ENCODE measurements at regions not wholly inside any gene's neighbourhood (a gene's known extent, or its start where the extent isn't known, plus 50 kb on each side); places are given as distances from the start of the nearest gene placed in this dataset.

DNA sequence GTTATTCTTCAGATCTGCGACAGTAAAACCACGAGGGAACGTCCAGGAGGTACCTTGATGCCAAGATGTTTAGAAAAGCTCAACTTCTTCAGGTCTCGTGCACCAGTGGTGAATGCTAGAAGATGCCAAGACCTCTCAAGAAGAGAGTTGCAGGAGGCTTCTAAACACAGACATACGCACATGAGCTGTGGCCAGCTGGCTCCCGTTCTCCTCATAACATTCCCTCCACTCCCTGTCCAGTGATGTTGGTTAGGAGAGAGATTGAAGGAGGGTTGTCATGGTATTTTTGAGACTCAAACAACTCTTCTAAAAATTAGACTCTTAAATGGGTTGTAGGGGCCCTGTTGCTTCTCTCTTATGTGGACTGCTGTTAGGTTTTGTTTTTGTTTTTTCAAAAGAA lies 184.3 kb downstream of the QDPR start:
- H3K4me3 ChIP-seq (ENCODE audit: control insufficient read depth in 2 of 3, extremely low read depth in 1 of 3, insufficient read depth in 2 of 3, low read depth in 1 of 3, low read length in 3 of 3), result no peak overlapping the region
- dilution Hi-C loops (cut with MboI; ENCODE audit: extremely low pct_ligation_motif_present, low sequenced_read_pairs), result no loop called here
- H3K4me2 ChIP-seq (ENCODE audit: control insufficient read depth, extremely low read depth, insufficient read depth, low read depth, low read length), result no peak overlapping the region
- H3K9me3 ChIP-seq (ENCODE audit: control insufficient read depth, low read depth, low read length), result no peaks in the 10 kb centered on the region
- DNase-seq (ENCODE audit: low read depth, low spot score) (no peak), FAIRE-seq (no peak)
- no peaks in the 10 kb centered on the region for H3K36me3 ChIP-seq (ENCODE audit: control insufficient read depth in 2 of 2, extremely low read depth in 1 of 2, insufficient read depth in 2 of 2, low read length in 2 of 2)
- H3K9ac ChIP-seq (ENCODE audit: control insufficient read depth, extremely low read depth, insufficient read depth, low read length), result no peak overlapping the region
- H4K20me1 ChIP-seq (ENCODE audit: control insufficient read depth, extremely low read depth, insufficient read depth, low read length), result no peaks in the 10 kb centered on the region
- H3K27me3 ChIP-seq (ENCODE audit: control insufficient read depth, extremely low read depth, insufficient read depth, low read length), result no peaks in the 10 kb centered on the region
- no peaks in the 10 kb centered on the region for H3K4me1 ChIP-seq (ENCODE audit: control insufficient read depth, extremely low read depth, insufficient read depth, low read length)
- no peak for TF ChIP-seq EZH2 (IDR thresholded peaks at IDR 0.05; ENCODE audit: low read length)
- TF ChIP-seq, protein P1, sequence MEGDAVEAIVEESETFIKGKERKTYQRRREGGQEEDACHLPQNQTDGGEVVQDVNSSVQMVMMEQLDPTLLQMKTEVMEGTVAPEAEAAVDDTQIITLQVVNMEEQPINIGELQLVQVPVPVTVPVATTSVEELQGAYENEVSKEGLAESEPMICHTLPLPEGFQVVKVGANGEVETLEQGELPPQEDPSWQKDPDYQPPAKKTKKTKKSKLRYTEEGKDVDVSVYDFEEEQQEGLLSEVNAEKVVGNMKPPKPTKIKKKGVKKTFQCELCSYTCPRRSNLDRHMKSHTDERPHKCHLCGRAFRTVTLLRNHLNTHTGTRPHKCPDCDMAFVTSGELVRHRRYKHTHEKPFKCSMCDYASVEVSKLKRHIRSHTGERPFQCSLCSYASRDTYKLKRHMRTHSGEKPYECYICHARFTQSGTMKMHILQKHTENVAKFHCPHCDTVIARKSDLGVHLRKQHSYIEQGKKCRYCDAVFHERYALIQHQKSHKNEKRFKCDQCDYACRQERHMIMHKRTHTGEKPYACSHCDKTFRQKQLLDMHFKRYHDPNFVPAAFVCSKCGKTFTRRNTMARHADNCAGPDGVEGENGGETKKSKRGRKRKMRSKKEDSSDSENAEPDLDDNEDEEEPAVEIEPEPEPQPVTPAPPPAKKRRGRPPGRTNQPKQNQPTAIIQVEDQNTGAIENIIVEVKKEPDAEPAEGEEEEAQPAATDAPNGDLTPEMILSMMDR (optimal IDR thresholded peaks at IDR 0.05 in 1 of 3, IDR thresholded peaks at IDR 0.05 in 1 of 3, conservative IDR thresholded peaks at IDR 0.05 in 1 of 3; ENCODE audit: extremely low read depth in 1 of 3, insufficient read depth in 2 of 3, low read length in 3 of 3), result no peak
- no peak overlapping the region for H3K27ac ChIP-seq (ENCODE audit: control insufficient read depth, insufficient read depth, low read length)
- no peaks in the 10 kb centered on the region for H3K79me2 ChIP-seq (ENCODE audit: control insufficient read depth, insufficient read depth, low read length)
- H2AFZ ChIP-seq (ENCODE audit: control insufficient read depth, low read length), result no peak overlapping the region
- H3K9me1 ChIP-seq (ENCODE audit: control insufficient read depth, extremely low read depth, insufficient read depth, low read length), result no peaks in the 10 kb centered on the region

DNA sequence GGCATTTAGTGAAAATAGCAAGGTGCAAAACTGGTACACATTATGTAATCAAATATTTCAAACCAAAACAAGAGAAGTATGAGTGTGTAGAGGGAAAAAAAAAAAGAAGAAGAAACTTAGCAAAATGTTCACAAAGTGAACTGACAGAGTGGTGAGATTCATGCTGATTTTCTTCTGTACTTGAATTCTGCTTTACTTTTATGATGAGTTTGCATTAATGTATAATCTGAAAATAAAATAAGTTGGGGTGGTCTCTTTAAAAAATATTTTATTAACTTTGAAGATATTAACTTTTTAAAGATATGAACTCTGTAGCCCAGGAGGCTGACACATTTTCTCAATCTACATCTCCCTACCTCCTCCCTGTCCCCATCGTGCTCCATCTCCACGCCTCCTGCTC lies 185.1 kb downstream of the QDPR start:
- Histone ChIP-seq H3K4me2 (ENCODE audit: control insufficient read depth, extremely low read depth, insufficient read depth, low read depth, low read length) (no peak overlapping the region), H3K27ac (ENCODE audit: control insufficient read depth, insufficient read depth, low read length) (no peak overlapping the region), H3K27me3 (ENCODE audit: control insufficient read depth, extremely low read depth, insufficient read depth, low read length) (no peaks in the 10 kb centered on the region), H3K9me3 (ENCODE audit: control insufficient read depth, low read depth, low read length) (no peaks in the 10 kb centered on the region), H3K4me3 (ENCODE audit: control insufficient read depth in 2 of 3, extremely low read depth in 1 of 3, insufficient read depth in 2 of 3, low read depth in 1 of 3, low read length in 3 of 3) (no peak overlapping the region), H3K9me1 (ENCODE audit: control insufficient read depth, extremely low read depth, insufficient read depth, low read length) (no peaks in the 10 kb centered on the region), H3K79me2 (ENCODE audit: control insufficient read depth, insufficient read depth, low read length) (no peaks in the 10 kb centered on the region), H3K4me1 (ENCODE audit: control insufficient read depth, extremely low read depth, insufficient read depth, low read length) (no peaks in the 10 kb centered on the region), H3K36me3 (ENCODE audit: control insufficient read depth in 2 of 2, extremely low read depth in 1 of 2, insufficient read depth in 2 of 2, low read length in 2 of 2) (no peaks in the 10 kb centered on the region), H2AFZ (ENCODE audit: control insufficient read depth, low read length) (no peak overlapping the region), H3K9ac (ENCODE audit: control insufficient read depth, extremely low read depth, insufficient read depth, low read length) (no peak overlapping the region), H4K20me1 (ENCODE audit: control insufficient read depth, extremely low read depth, insufficient read depth, low read length) (no peaks in the 10 kb centered on the region)
- no peak for FAIRE-seq
- dilution Hi-C loops (cut with MboI; ENCODE audit: extremely low pct_ligation_motif_present, low sequenced_read_pairs), result no loop called here
- DNase-seq (ENCODE audit: low read depth, low spot score), result no peak
- TF ChIP-seq, protein P1 (optimal IDR thresholded peaks at IDR 0.05 in 1 of 3, IDR thresholded peaks at IDR 0.05 in 1 of 3, conservative IDR thresholded peaks at IDR 0.05 in 1 of 3; ENCODE audit: extremely low read depth in 1 of 3, insufficient read depth in 2 of 3, low read length in 3 of 3), result no peak
- TF ChIP-seq EZH2 (IDR thresholded peaks at IDR 0.05; ENCODE audit: low read length), result no peak

All from keratinocyte (primary cell).